ENCODE measurements at regions not wholly inside any gene's neighbourhood (a gene's known extent, or its start where the extent isn't known, plus 50 kb on each side); places are given as distances from the start of the nearest gene placed in this dataset.

DNA sequence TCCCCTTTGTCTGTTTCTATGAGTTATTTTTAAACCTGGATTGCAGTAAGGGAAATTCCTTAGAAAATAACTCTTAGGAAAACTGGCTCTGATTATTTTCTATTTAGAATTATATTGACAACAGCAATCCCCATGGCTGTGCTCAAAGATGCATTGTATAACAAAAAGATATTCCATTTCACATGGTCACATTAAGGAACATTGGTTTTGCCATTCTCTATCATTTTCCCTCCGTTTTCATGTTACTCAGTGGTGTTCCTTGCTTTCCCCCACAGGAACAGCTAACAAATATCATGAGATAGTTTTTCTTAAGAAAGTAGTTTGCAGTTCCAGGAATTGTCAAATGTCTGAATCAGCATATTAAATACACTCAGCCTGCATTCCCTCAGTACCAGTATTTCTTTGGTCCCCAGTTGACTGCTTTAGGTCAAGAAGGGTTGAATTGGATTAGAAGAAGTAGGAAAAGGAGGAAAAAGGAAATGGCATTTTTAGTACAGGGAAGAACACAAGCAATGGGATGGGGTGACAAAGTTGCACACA, 436.7 kb downstream of the TNS3 start:
- DNase-seq = no peak

DNA sequence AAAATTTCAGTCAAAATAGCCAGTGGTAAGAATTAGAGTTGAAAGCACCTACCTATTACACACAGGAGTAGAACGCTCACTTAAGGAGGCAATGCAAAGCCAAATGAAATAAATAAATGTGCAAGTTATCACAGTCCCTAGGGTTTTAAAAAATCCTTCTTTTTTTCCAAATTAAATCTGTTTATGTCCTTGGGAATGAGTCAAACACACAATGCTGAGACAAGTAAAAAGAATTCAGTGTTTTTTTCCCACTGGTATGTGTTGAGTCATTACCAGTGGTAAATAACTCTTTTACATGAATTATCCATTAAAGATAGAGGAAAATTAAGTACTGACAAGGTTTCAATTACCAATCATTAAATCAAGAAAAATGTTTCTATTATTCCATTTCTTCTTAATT, 438.6 kb downstream of the TNS3 start:
- no peak for DNase-seq

DNA sequence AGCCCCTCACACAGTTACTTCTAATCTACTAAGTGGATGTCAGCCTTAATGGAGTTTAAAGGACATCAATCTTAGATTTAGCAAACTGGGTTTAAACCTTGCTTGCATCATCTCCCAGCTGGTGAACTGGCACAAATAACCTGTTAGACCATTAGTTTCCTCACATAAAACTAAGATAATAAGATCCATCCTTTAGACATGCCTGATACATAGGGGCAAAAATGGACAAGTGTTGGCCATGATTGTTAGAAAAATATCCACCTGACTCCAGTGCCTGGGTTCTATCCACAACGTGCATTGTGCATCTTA, 439.1 kb downstream of the TNS3 start:
- DNase-seq = no peak

DNA sequence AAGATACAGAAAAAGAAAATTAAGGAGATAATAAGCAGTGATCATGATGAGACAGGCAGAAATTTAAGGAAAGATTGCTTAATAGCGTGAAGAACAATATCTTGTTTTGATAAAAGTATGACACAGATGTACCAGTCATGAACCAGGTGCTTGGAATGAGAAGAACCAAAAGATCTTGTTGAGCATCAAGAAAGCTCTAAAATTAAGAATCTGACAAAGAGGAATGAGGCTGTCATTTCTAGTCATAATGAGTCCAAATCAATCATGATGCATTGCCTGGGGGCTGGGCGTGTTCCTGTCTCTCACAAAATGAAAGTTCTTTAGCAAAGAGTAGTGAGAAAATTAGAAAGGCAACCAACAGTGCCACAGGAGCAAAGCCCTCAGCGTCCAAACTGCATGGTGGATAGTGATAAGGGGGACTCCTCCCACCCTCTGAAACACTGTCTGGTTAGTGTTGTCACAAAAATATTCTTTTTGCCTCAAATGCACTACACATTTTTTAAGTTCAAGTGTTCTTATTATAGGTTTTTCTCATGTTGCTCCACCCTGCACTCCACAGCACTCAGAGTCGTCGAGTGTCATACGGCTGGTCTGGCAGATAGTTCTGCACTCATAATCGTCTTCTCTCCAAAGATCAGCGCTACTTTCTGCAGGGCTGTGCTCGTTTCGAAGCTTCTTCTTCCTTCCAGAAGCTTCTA, 439.6 kb downstream of the TNS3 start:
- no peak for DNase-seq

DNA sequence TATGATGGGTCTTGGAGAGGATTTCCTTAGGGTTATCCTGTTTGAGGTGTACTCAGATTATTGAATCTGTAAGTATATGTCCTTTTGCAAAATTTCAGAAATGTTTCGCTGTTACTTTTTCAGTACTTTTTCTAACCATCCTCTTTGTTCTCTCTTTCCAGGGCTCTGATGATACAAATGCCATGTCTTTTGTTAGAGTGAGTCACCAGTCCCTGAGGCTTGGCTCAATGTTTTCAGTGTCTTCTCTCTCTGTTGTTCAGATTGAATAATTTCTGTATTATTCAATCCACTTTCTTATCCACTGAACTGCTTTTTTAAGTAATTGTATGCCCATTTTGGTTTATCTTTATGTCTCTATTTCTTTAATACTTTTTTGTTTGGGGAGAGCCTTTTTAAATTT, 449.4 kb downstream of the TNS3 start:
- no peak for DNase-seq

DNA sequence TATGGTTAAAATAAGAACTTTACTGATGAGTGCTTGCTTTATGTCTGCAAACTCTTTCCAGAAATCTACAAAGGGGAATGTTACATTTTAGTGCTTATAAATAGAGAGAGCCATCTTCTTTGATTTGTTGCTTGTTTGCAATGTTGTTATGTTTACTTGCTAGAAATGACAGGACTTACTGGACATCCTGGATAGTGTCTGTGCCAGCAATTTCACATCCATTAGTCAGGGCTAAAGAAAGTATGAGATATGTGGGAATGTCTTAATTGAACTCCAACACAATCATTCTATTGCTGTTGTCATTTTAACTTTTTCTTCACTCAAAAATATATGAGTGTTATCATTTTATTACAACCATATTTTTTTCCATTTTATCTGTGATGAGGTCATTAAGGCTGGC, 453.2 kb downstream of the TNS3 start:
- no peak for DNase-seq

DNA sequence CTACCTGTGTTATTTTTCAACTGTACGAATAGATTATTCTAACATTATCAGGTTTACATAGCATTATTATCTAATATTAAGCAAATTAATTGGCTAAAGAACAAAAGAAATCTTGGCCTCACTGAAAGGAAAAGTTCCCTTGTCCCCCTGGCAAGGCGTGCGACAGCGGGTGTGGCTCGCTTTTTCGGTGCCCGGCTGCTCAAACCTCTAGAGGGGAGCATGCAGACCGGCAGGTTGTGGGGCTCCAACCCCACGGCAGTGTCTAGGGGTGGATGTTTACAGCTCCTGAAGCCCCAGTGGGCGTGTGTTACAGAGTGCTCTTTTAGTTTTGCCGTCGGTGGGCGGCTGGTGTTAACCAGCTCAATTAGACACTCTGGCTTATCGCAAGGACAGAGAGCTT, 456.4 kb downstream of the TNS3 start:
- DNase-seq = no peak

DNA sequence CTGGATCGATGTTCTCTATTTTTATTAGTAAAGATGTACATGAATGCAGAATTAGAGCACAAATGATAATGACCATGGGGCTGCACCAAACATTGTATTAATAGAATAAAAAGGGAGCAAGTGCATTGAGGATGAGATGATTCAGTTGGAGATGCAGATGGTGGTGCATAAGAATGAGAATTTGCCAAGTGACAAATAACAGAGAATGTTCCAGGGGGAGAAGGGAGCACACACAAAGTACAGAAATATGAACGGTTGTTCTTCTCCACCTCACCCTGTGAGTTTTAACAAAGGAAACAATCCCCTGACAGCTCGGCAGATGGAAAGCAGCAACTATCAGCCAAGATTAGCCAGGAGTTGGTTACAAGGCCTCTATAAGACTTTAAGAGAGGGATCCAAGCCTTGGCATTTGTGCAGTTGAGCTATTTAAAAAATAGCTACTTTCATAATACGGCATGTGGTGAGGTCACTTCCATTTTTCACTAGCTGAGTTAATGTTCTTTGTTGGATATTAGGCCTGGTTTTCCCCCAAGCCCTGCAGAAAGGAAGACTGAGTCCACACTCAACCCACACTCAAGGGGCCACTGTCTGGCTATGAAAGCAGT, 462.5 kb downstream of the TNS3 start:
- DNase-seq = no peak

DNA sequence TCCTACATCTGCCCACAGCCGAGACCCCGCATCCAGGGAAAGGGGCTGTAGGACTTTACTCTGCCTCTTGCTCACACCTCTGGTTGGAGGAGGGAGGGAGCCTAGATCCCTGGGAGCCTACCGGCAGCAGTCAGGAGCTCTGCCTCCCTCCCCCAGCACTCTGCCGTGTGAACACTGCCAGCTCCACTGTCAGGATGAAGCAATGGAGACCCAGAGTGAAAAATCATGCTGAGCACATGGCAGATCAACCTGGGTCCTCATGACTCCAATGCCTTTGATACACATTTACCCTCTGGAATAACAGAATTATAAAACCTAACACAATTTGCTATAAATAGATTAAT, 477.7 kb downstream of the TNS3 start:
- DNase-seq = no peak

DNA sequence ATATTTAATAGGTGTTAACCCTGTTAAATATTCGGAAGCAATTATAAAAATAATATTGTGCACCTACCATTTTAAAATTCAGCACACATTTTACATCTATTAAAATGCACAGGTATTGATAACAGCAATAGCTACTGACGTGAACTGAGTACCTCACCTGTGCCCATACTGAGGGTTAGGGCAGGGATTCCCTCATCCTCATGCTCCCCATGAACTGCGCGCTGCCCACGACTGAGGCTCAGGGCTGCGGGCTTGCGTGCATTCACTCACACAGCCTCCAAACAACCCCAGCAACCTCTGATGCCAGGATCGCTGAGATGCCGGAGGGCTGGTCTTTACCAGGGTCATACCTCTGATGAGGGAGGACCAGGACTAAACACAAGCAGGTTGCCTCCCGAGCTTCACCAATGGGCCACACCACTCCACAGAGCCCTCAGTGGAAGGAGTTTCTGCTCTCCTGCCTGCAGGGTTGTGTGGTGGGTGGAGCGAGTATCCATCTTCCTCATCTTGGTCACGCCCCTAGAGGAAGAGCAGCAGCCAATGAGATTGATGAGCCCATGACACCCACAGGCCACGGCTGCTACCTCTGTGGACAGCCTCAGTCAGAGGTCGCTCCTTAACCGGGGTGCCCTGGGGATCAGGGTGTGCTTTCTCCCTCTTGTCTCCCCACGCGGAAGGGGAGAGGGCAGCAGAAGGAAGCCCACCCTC, 478.3 kb downstream of the TNS3 start:
- no peak for DNase-seq

DNA sequence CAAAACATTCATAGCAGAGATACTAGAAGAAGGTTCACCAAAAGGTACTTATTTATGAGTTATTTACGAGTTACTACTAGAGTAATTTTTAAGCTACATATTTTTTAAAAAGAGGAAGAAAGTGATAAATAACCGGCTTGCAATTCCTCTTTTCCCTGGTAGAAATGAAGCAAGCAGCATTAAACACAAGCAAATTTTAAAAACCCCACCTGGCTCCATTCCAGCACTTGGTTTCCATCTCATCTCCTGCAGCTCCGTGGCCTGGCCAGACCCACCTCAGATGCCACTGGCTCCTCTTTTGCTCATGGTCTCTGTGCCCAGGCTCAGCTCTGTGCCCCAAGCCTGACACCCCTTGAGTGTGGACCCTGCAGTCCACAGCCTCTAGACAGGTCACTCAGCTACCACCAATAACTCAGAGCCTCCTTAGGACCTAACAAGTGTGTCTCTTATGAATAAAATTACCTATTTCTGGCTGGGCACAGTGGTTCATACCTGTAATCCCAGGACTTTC, 479.5 kb downstream of the TNS3 start:
- no peak for DNase-seq

DNA sequence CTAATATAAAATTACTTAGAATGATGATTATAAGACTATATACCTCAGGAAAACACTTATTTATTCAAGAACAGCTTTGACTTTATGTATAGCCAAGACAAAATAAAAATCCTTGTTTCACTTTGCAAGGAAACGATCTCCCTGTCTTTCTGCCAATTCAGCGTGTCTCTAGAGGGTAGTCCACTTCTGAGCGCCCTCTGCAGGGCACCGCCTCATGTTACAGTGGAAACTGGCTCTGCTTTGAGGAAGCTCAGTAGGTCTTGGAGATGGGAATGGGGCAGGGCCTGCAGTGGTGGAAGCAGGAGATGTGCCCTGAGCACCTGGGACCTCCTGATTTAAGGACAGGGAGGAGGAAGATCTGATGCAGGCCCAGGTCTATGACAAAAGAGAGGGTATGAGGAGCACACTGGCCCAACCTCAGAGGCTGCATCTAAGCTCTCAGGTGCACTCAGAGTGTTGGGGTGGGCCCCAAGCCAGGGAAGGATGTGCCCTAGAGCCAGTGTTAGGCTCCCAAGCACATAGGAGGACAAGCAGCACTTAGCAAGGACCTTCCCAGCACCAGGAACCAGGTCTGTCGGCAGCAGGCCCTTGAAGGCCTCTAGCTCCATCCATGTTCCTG, 481.0 kb downstream of the TNS3 start:
- no peak for DNase-seq

DNA sequence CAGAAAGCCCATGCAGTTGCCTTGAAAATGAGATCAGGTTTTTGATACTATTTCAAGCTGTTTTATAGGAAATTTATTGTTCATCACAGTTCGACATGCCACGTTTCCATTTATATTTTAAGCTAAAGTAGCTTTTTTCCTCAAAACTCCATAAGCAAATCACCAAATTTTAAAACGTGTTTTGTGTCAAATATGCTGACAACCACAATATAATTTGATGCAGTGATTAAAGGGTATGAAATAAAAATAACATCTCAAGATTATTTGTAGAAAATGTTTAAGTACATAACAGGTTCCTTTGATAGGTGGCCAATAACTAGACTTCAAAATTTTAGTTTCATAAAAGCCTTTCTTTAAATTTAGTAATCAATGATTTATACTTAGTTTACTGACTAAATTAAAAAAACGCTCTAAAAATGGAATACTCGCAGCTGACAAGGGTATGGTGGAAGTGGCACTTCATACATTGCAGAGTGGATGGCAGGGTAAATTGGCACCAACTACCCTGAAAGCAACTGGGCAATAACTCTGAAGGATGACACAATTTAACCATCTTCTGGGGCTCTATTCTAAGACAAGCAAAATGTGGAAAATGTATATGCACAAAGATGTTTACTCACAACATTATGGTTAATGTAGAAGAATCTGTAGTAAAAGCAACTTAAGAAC, 481.6 kb downstream of the TNS3 start:
- no peak for DNase-seq

DNA sequence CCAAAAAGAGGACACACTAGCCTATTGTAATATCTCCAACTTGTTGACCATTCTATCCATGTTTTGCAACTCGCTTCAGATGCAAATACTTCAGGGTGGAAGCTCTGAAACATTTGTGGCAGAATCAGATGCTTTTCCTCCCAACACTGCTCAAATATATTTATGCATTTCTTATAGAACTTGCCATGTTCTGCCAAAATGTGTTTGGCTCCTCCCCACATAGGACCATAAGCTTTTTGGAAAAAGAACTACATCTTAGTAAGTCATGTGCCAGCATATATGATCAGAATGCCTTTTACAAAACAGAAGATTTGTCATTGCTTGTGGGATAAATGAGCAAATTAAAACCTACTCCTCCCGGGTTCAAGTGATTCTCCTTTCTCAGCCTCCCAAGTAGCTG, 484.5 kb downstream of the TNS3 start:
- no peak for DNase-seq

DNA sequence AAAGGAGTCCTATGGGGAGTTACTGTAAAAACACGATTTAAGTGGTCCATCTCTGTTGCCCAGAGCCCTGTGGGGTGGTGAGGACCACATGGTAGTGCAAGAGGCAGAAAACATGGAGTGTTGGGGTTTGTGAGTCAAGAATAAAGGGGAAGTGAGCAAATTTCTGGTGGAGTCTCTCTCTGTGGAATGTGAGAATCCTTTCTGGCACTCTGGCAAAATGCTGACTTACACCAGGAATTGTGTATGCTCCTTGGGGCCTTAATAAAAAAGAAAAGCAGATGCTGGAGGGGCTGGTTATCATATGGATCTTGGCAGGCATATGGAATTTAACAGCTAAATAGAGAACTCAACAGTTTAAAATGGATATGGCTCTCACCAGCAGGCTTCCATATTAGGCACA, 486.0 kb downstream of the TNS3 start:
- DNase-seq = no peak

DNA sequence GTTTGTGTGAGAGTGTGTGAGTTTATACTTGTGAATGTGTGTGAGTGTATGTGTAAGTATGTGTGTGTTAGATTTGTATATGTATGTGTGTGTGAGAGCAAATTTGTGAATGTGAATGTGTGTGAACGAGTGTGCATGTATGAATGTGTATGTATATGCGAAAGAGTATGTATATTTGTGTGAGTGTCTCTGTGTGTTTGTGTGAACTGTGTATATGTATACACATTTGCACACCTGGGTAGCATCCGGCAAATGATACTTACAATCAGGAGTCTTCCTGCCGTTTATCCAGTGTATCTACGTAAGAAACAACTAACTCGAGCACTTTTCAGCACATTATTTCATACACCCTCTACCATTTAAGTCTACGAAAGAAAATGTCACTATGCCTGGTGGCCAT, 487.4 kb downstream of the TNS3 start:
- no peak for DNase-seq

DNA sequence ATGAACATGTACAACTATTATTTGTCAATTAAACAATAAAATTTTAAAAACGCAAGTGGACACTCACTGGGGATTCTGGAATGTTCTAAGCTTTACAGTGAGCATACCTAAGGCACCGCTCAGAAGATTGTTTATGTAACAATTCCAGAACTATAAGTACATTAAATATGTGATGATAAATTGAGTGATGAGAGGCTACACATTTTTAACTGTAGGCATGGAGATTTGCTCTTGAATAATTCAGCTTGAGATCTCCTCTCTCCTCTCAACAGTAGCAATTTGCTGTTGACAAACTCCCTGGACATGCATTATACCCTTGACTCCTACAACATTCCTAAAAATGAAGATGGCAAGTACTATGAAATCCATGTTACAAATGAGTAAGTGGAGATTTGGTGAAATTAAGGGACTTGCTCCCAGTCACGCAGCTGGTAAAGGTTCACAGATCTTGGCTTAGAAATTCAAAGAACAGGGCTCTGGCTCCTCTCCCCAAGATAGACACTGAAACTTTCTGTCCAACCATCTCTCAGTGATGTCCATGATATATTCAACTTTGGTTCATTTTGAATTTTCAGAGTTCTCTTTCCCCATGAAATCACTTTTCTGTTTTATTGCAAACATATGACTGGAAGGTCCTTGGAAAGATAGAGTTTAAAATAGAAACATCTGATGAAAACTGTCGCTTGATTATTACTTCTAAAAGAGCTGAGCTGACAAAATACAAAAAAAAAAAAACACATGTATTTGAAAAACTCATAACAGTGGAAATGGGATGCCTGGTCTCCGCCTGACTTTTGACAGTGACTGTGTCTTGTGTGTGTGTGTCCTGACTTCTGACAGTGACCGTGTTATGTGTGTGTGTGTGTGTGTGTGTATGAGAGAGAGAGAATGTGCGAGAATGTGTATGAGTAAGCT, 488.3 kb downstream of the TNS3 start:
- DNase-seq = no peak

DNA sequence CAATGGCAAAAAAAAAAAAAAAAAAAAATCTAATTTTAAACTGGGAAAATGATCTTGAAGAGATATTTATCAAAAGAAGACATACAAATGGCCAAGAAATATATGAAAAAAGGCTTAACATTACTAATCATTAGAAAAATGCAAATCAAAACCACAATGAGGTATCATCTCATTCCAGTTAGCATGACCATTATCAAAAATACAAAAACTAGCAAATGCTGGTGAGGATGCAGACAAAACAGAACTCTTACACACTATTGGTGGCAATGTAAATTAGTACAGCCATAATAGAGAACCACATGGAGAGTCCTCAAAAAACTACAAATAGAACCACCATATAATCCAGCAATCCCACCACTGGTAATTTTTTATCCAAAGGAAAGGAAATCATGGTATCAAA, 489.6 kb downstream of the TNS3 start:
- no peak for DNase-seq

DNA sequence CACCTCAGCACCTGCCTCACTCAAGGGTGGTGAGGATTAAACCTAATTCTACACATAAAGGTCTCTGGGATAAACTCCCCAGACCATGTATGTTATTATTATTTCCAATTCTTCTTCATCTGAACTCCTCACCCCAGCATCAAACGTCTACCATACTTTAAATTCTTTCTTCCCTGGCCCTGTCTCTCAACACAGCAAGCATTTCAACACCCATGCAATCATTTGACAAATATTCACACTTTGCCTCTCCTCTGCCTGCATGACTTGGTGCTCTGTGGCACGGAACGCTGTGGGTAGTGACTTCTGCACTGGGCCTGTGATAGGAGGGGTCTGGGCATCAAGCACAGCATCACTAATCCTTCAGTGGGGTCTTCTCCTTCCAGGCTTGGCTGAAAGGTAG, 490.8 kb downstream of the TNS3 start:
- DNase-seq = no peak

DNA sequence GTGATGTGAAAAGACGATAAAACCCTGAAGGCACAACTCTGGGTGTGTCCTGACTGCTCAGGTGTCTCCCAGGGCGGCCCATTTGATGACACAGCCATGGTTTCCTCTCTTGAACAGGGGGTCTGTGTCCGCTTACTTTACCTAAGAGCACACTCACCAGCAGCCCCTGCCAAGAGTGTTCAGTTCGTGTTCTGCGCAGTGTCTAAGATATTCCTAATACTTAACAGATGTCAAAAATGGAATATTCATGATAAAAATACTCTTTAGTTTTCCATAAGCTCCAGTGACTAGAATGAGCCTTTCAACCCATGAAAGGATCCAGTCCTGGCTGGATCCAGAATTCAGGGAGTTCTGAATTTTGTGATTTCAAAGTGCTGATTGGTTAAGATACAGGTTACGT, 492.4 kb downstream of the TNS3 start:
- DNase-seq = no peak

DNA sequence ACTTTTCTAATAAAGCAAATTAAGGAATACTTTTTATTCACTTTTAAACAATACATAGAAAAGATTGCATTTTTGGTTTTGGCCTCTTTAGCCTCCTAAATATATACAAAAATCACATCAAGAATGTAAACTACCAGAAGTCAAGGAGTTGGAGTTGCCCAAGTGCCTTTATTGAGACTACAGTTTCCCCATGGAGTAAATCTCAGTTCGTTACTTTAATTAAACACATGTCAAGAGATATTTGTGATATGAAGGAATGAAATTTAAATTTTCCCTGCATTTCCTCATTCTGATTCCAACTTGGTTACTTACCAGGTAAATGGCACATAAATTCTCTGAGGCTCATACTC, 492.9 kb downstream of the TNS3 start:
- no peak for DNase-seq

DNA sequence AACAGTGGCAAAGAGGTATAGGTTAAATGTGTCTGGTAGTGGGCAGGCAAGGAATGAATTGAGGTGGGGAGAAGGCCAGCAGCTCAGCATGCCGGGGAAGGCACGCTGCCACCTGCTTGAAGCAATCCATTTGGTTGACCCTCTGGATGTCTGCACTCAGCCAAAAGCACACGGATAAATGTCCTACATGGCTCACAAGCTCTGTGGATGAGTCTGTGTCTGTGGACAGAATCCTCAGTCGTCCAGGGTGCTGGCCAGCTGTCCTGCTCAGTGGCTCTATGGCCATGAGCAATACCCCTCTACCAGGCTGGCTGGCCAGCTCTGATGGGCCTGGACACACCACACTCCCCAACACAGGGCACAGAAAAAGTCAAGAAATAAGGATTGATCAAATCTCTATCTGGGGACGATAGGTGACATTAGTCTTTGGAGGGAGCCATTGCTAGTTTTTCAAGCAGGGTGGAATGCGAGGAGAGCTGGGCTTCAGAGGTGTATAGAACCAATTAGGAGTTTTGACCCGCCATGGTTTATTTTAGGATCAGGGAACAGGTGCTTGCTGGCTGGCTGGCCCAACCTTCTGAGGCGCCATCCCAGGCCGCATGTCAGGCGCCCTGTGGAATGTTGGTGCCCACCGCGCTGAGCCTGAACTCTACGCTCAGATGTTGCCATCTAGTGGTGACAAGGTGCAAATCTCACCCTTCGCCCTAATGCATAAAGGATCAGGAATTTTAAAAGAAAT, 493.4 kb downstream of the TNS3 start:
- DNase-seq = peak; percentile 18

Data from activated naive CD4-positive, alpha-beta T cell treated with anti-CD3 and anti-CD28 coated beads, Interleukin-2, amount 50 U/mL, for 16 hours (primary cell).